ENCODE measurements at regions not wholly inside any gene's neighbourhood (a gene's known extent, or its start where the extent isn't known, plus 50 kb on each side); places are given as distances from the start of the nearest gene placed in this dataset.

DNA sequence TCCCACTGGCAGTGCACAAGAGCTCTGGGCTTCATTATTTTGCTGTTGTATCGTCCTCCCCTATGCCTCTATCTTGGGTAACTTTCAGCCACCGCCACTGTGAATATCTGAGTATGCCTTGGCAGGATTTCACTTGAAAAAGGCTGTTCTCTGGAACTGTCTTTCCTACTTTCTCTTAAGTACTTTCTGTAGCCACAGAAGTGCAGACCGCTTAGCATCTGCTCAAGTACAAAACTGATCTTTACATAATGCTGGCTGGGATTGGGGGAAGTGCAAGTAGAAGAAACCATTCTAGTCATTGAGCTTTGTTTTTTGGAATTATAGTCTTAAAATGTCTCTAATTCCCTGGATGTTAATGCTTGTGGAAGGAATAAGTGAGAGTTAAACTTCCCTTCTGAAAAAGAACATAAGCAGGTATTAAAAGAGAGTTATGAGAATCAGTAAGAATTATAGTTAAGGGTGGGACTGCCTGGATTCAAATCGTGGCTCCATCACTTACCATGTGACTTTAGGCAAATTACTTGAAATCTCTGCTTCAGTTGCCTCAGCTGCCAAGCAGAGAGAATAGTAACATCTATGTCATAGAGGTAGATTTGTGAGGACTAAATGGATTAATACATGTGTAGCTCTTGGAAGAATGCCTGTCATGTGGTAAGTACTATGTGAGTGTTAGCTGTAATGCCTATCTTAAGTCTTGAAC, 77.5 kb downstream of the MID1IP1 start:
- TF ChIP-seq, protein P1, sequence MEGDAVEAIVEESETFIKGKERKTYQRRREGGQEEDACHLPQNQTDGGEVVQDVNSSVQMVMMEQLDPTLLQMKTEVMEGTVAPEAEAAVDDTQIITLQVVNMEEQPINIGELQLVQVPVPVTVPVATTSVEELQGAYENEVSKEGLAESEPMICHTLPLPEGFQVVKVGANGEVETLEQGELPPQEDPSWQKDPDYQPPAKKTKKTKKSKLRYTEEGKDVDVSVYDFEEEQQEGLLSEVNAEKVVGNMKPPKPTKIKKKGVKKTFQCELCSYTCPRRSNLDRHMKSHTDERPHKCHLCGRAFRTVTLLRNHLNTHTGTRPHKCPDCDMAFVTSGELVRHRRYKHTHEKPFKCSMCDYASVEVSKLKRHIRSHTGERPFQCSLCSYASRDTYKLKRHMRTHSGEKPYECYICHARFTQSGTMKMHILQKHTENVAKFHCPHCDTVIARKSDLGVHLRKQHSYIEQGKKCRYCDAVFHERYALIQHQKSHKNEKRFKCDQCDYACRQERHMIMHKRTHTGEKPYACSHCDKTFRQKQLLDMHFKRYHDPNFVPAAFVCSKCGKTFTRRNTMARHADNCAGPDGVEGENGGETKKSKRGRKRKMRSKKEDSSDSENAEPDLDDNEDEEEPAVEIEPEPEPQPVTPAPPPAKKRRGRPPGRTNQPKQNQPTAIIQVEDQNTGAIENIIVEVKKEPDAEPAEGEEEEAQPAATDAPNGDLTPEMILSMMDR (IDR thresholded peaks at IDR 0.05; ENCODE audit: low read depth, low read length, poor library complexity, severe bottlenecking), result no peak
- TF ChIP-seq EZH2phosphoT487 (IDR thresholded peaks at IDR 0.05; ENCODE audit: borderline replicate concordance, low read length), result no peak

All from DOHH2 (cell line).